Endothelial cell of umbilical vein (primary cell): ENCODE measurements at regions not wholly inside any gene's neighbourhood (a gene's known extent, or its start where the extent isn't known, plus 50 kb on each side); places are given as distances from the start of the nearest gene placed in this dataset.
"Not testable (repeated sequence)": the region's sequence is repeated elsewhere in the genome, so short reads cannot be mapped to it uniquely, and the experiment has no call there.

Experiments used
- BruUV-seq: library from RNA; stranded (reverse); fragments of 400-500 nt; replicated peaks from 2 replicates; lab custom pipeline; 2021; lab: Mats Ljungman, UMichigan
- CTCF ChIA-PET: fragments of 300-600, 350-600 bp; sonication (Branson Sonifier 250); formaldehyde crosslinking; loops from one replicate; lab custom pipeline; 2021; ENCODE audit warnings: antibody characterized with exemption, inconsistent platforms; lab: Charles Lee
- POLR2A ChIA-PET: fragments of 300-600, 350-600 bp; sonication (Branson Sonifier 250); formaldehyde crosslinking; loops from one replicate; lab custom pipeline; 2021; ENCODE audit warnings: antibody characterized with exemption, inconsistent platforms; lab: Charles Lee
- DNase-seq: peaks from one replicate; pipeline ENCODE4 v3.0.0-alpha.2; 2011; ENCODE audit warnings: low read depth, low spot score
- FAIRE-seq: peaks from 2 replicates; lab custom pipeline; 2011; peaks lifted over from hg19 to GRCh38; lab: Jason Lieb, UNC
- H2AFZ ChIP-seq: 2 replicates; pipeline ENCODE4 v1.6.0; 2012; ENCODE audit warnings: low read depth, low read length, control low read depth, inconsistent platforms
- H3K27ac ChIP-seq: 2 replicates; pipeline ENCODE4 v1.5.1; 2011; ENCODE audit warnings: low read depth, mild to moderate bottlenecking, control low read depth, low read length, moderate library complexity; ENCODE audit not compliant: insufficient read depth
- H3K27me3 ChIP-seq, 2 experiments: 2 replicates each; pipeline versions ENCODE4 v1.6.0 to v1.6.1; 2011; ENCODE audit warnings: low read length in 2 of 2, mixed read lengths in 1 of 2; ENCODE audit not compliant: control insufficient read depth in 2 of 2, insufficient read depth in 2 of 2
- H3K36me3 ChIP-seq, 2 experiments: 2 replicates in 1 of 2; 3 replicates in 1 of 2; pipeline ENCODE4 v1.5.1; 2011; ENCODE audit warnings: low read length in 2 of 2, mild to moderate bottlenecking in 1 of 2, moderate library complexity in 1 of 2; ENCODE audit not compliant: control insufficient read depth in 2 of 2, insufficient read depth in 2 of 2; ENCODE audit errors: extremely low read depth in 1 of 2
- H3K4me1 ChIP-seq: 3 replicates; pipeline ENCODE4 v1.5.1; 2011; ENCODE audit warnings: mild to moderate bottlenecking, low read length; ENCODE audit not compliant: control insufficient read depth, insufficient read depth; ENCODE audit errors: extremely low read depth
- H3K4me2 ChIP-seq: 2 replicates; pipeline ENCODE4 v1.6.1; 2011; ENCODE audit warnings: low read length, control low read depth, mixed read lengths; ENCODE audit not compliant: insufficient read depth
- H3K4me3 ChIP-seq, 3 experiments: fragments of 200-600 bp in 1 of 3; sonication (generic), shearing (Covaris generic) in 1 of 3; replicated peaks in 1 of 3; 2 replicates each; pipeline ENCODE4 v1.5.1; 2011 to 2016; ENCODE audit warnings: control low read depth in 3 of 3, low read length in 3 of 3, mild to moderate bottlenecking in 2 of 3, inconsistent platforms in 1 of 3, low read depth in 1 of 3, moderate library complexity in 1 of 3; ENCODE audit not compliant: insufficient read depth in 1 of 3
- H3K79me2 ChIP-seq: 2 replicates; pipeline ENCODE4 v1.6.0; 2012; ENCODE audit warnings: low read length, inconsistent platforms; ENCODE audit not compliant: control insufficient read depth, insufficient read depth
- H3K9ac ChIP-seq: replicated peaks from 2 replicates; pipeline ENCODE3; 2011; ENCODE audit warnings: low read length, control low read depth; ENCODE audit not compliant: insufficient read depth; ENCODE audit errors: extremely low read depth
- H3K9me1 ChIP-seq: replicated peaks from 3 replicates; pipeline ENCODE4 v1.6.0; 2011; ENCODE audit warnings: mild to moderate bottlenecking, low read length; ENCODE audit not compliant: control insufficient read depth, insufficient read depth; ENCODE audit errors: extremely low read depth
- H3K9me3 ChIP-seq: replicated peaks from 2 replicates; pipeline ENCODE4 v1.5.1; 2012; ENCODE audit warnings: low read length, inconsistent platforms; ENCODE audit not compliant: control insufficient read depth, insufficient read depth
- H4K20me1 ChIP-seq: replicated peaks from 2 replicates; pipeline ENCODE3; 2011; ENCODE audit warnings: mild to moderate bottlenecking, low read length; ENCODE audit not compliant: control insufficient read depth, insufficient read depth; ENCODE audit errors: extremely low read depth
- CTCF ChIP-seq, 2 donors: IDR thresholded peaks; 1 replicate in 1 of 2; 2 replicates in 1 of 2; pipeline ENCODE4 v1.5.1; 2011; ENCODE audit warnings: low read length in 2 of 2, mild to moderate bottlenecking in 2 of 2, moderate library complexity in 2 of 2, control low read depth in 1 of 2, inconsistent platforms in 1 of 2, low read depth in 1 of 2; ENCODE audit not compliant: insufficient read depth in 1 of 2; ENCODE audit errors: extremely low read depth in 1 of 2
- EZH2 ChIP-seq: IDR thresholded peaks from 2 replicates; pipeline ENCODE4 v1.6.1; 2012; ENCODE audit warnings: borderline replicate concordance, low read depth, mild to moderate bottlenecking, moderate library complexity, low read length, inconsistent platforms; ENCODE audit not compliant: severe bottlenecking
- JUN ChIP-seq: IDR thresholded peaks from 2 replicates; pipeline ENCODE4 v1.6.1; 2011; ENCODE audit warnings: borderline replicate concordance, low read depth; ENCODE audit not compliant: insufficient read length, insufficient read depth
- MAX ChIP-seq: IDR thresholded peaks from 2 replicates; pipeline ENCODE4 v1.6.1; 2011; ENCODE audit not compliant: insufficient read depth, insufficient read length
- MYC ChIP-seq: IDR thresholded peaks from one replicate; pipeline ENCODE4 v1.6.1; 2011; ENCODE audit warnings: mild to moderate bottlenecking, low read depth, low read length
- POLR2A ChIP-seq: IDR thresholded peaks from 2 replicates; pipeline ENCODE4 v1.6.1; 2012; ENCODE audit warnings: low read depth, mild to moderate bottlenecking, control low read depth, low read length
- POLR2AphosphoS5 ChIP-seq: IDR thresholded peaks from 2 replicates; pipeline ENCODE4 v1.6.1; 2012; ENCODE audit warnings: low read depth, mild to moderate bottlenecking, control low read depth, low read length, moderate library complexity; ENCODE audit not compliant: insufficient read depth
- dilution Hi-C: fragments of 300-500 bp; cut with MboI; formaldehyde crosslinking; loops from one replicate; pipeline ENCODE4 v1.15.0; 2019; ENCODE audit warnings: low sequenced_read_pairs; ENCODE audit not compliant: extremely low pct_ligation_motif_present
- intact Hi-C: fragments of 100-400 bp; cut with micrococcal nuclease; formaldehyde crosslinking; loops from one replicate; pipeline ENCODE4 v1.10.0; 2022

GRCh38 chr2:41329040-41329439 lies 718.8 kb upstream of the PKDCC start:
- H3K9me3 ChIP-seq, result no peaks in the 10 kb centered on the region
- H3K79me2 ChIP-seq, result no peaks in the 10 kb centered on the region
- no peaks in the 10 kb centered on the region for H3K9me1 ChIP-seq
- H3K27me3 ChIP-seq, result no peaks in the 10 kb centered on the region
- TF ChIP-seq JUN (no peak), MAX (no peak), POLR2AphosphoS5 (no peak), MYC (no peak), EZH2 (no peak), CTCF (IDR thresholded peaks at IDR 0.05; ENCODE audit: extremely low read depth in 1 of 2, insufficient read depth in 1 of 2, low read depth in 1 of 2, low read length in 2 of 2) (no peak), POLR2A (no peak)
- H3K4me2 ChIP-seq, result no peak overlapping the region
- no peak overlapping the region for H3K27ac ChIP-seq
- intact Hi-C loops (no loop called here), dilution Hi-C loops (no loop called here)
- no peak overlapping the region for H3K4me3 ChIP-seq
- no peaks in the 10 kb centered on the region for H3K4me1 ChIP-seq
- no peak overlapping the region for H3K9ac ChIP-seq
- no peaks in the 10 kb centered on the region for H3K36me3 ChIP-seq
- POLR2A ChIA-PET, result no interaction called here
- no peaks in the 10 kb centered on the region for H4K20me1 ChIP-seq
- CTCF ChIA-PET, result no interaction called here
- no peak for FAIRE-seq
- H2AFZ ChIP-seq, result no peak overlapping the region
- no peak for DNase-seq
- no TSS peak for BruUV-seq

- intact Hi-C loops, result no loop called here
- H3K27ac ChIP-seq, result no peak overlapping the region
- no peak overlapping the region for H2AFZ ChIP-seq
- POLR2A ChIA-PET, result no interaction called here
- no peak overlapping the region for H3K9ac ChIP-seq
- dilution Hi-C loops, result no loop called here
- no peaks in the 10 kb centered on the region for H3K36me3 ChIP-seq
- TF ChIP-seq JUN (no peak), MYC (no peak)
- H3K9me3 ChIP-seq, result no peaks in the 10 kb centered on the region
- H4K20me1 ChIP-seq, result no peaks in the 10 kb centered on the region
- CTCF ChIA-PET, result interaction anchor here (0.6 to 1.5 kb wide), 2 partner anchors 11 to 23 kb away, joined by 3 read pairs; no protein-coding TSS in a partner anchor
- H3K4me2 ChIP-seq, result no peak overlapping the region
- no peaks in the 10 kb centered on the region for H3K79me2 ChIP-seq
- no peaks in the 10 kb centered on the region for H3K9me1 ChIP-seq
- no TSS peak for BruUV-seq
- no peak overlapping the region for H3K4me3 ChIP-seq
- H3K4me1 ChIP-seq, result no peaks in the 10 kb centered on the region
- no peak for DNase-seq
- H3K27me3 ChIP-seq, result no peaks in the 10 kb centered on the region
- peak; percentile 12 for FAIRE-seq
These were observed 713.7 kb upstream of the PKDCC start for GRCh38 chr2:41334159-41334558.

GRCh38 chr2:41335573-41335972 lies 712.2 kb upstream of the PKDCC start:
- H3K79me2 ChIP-seq, dilution Hi-C loops, H3K4me3 ChIP-seq, H3K36me3 ChIP-seq, H3K4me2 ChIP-seq, intact Hi-C loops, H3K9ac ChIP-seq, DNase-seq, POLR2A ChIA-PET, H3K27ac ChIP-seq, BruUV-seq, H3K9me1 ChIP-seq, H2AFZ ChIP-seq, H4K20me1 ChIP-seq, H3K4me1 ChIP-seq, FAIRE-seq, H3K27me3 ChIP-seq, H3K9me3 ChIP-seq: not testable (repeated sequence)
- CTCF ChIA-PET, result interaction anchor here (1.5 kb wide), 1 partner anchor 13 kb away, joined by 3 read pairs; no protein-coding TSS in a partner anchor
